Liver (tissue), 8 donors: ENCODE measurements at regions not wholly inside any gene's neighbourhood (a gene's known extent, or its start where the extent isn't known, plus 50 kb on each side); places are given as distances from the start of the nearest gene placed in this dataset.

Source experiments
- DNase-seq: peaks from one replicate; pipeline ENCODE4 v3.0.0-alpha.2; 2017; ENCODE audit warnings: low spot score
- H3K27ac ChIP-seq, 2 donors: one replicate each; pipeline ENCODE4 v1.7.0; 2013; ENCODE audit warnings: inconsistent platforms in 2 of 2, low read length in 2 of 2, control low read depth in 1 of 2, low read depth in 1 of 2, mild to moderate bottlenecking in 1 of 2
- H3K27me3 ChIP-seq, 4 donors: one replicate each; pipeline versions ENCODE4 v1.6.1 to v1.7.0; 2013; ENCODE audit warnings: low read length in 3 of 4, inconsistent platforms in 1 of 4, mild to moderate bottlenecking in 1 of 4, moderate library complexity in 1 of 4; ENCODE audit not compliant: control insufficient read depth in 4 of 4, insufficient read depth in 4 of 4
- H3K36me3 ChIP-seq, 4 donors: one replicate each; pipeline versions ENCODE4 v1.6.1 to v1.7.0; 2013; ENCODE audit warnings: low read length in 3 of 4, mild to moderate bottlenecking in 3 of 4, low read depth in 1 of 4, moderate library complexity in 1 of 4; ENCODE audit not compliant: control insufficient read depth in 4 of 4, insufficient read depth in 3 of 4
- H3K4me1 ChIP-seq, 4 donors: one replicate each; pipeline versions ENCODE4 v1.6.1 to v1.7.0; 2013; ENCODE audit warnings: low read length in 3 of 4, mild to moderate bottlenecking in 3 of 4, moderate library complexity in 1 of 4; ENCODE audit not compliant: control insufficient read depth in 4 of 4, insufficient read depth in 4 of 4
- H3K4me3 ChIP-seq, 3 donors: one replicate each; pipeline versions ENCODE4 v1.6.1 to v1.7.0; 2013; ENCODE audit warnings: low read length in 3 of 3, control low read depth in 1 of 3, low read depth in 1 of 3, mild to moderate bottlenecking in 1 of 3
- H3K9ac ChIP-seq, 2 donors: one replicate each; pipeline ENCODE4 v1.7.0; 2013; ENCODE audit warnings: low read length in 2 of 2, mild to moderate bottlenecking in 2 of 2, moderate library complexity in 2 of 2, control low read depth in 1 of 2, low read depth in 1 of 2
- H3K9me3 ChIP-seq, 4 donors: one replicate each; pipeline versions ENCODE4 v1.6.1 to v1.7.0; 2013; ENCODE audit warnings: low read length in 3 of 4; ENCODE audit not compliant: control insufficient read depth in 4 of 4
- CTCF ChIP-seq: fragments of 150-350 bp; IDR thresholded peaks from 2 replicates; pipeline ENCODE4 v1.5.1; 2017; ENCODE audit warnings: improper control_type of control experiment, low read depth, low read length; ENCODE audit not compliant: missing input control
- EGR1 ChIP-seq, 2 donors: IDR thresholded peaks; 2 replicates each; pipeline ENCODE4 v1.6.1; 2016 to 2018; ENCODE audit warnings: antibody characterized with exemption in 2 of 2, low read depth in 2 of 2
- FOXA1 ChIP-seq: IDR thresholded peaks from 2 replicates; pipeline ENCODE4 v1.6.1; 2016; ENCODE audit warnings: antibody characterized with exemption
- FOXA2 ChIP-seq: IDR thresholded peaks from 2 replicates; pipeline ENCODE4 v1.6.1; 2016; ENCODE audit warnings: antibody characterized with exemption
- HNF4A ChIP-seq, 2 donors: conservative IDR thresholded peaks; 2 replicates each; pipeline ENCODE4 v1.6.1; 2016; ENCODE audit warnings: antibody characterized with exemption in 2 of 2, mild to moderate bottlenecking in 2 of 2
- HNF4G ChIP-seq: IDR thresholded peaks from 2 replicates; pipeline ENCODE4 v1.6.1; 2016; ENCODE audit warnings: antibody characterized with exemption
- JUND ChIP-seq, 2 donors: IDR thresholded peaks; 2 replicates each; pipeline ENCODE4 v1.6.1; 2016; ENCODE audit warnings: antibody characterized with exemption in 2 of 2
- NR2F2 ChIP-seq: IDR thresholded peaks from 2 replicates; pipeline ENCODE4 v1.6.1; 2016; ENCODE audit warnings: antibody characterized with exemption
- REST ChIP-seq: IDR thresholded peaks from 2 replicates; pipeline ENCODE4 v1.6.1; 2016; ENCODE audit warnings: antibody characterized with exemption, mild to moderate bottlenecking
- RXRA ChIP-seq, 2 donors: IDR thresholded peaks; 2 replicates each; pipeline ENCODE4 v1.6.1; 2017 to 2018; ENCODE audit warnings: antibody characterized with exemption in 2 of 2, mild to moderate bottlenecking in 1 of 2
- SP1 ChIP-seq: IDR thresholded peaks from 2 replicates; pipeline ENCODE4 v1.6.1; 2018; ENCODE audit warnings: antibody characterized with exemption, mild to moderate bottlenecking
- YY1 ChIP-seq: IDR thresholded peaks from 2 replicates; pipeline ENCODE4 v1.6.1; 2016; ENCODE audit warnings: antibody characterized with exemption, mild to moderate bottlenecking
- WGBS: extraction: QIAGEN DNeasy Blood & Tissue Kit; methylation state at CpG from one replicate; pipeline ENCODE4 v1.1.7; 2013; 5-methylcytosine and 5-hydroxymethylcytosine counted together
- donor health status: healthy.
- donor health status: healthy.
- donor health status: healthy.
- donor health status: healthy.
- donor health status: healthy.

GRCh38 chr3:3629911-3630310 lies 169.3 kb upstream of the LRRN1 start:
- TF ChIP-seq JUND (IDR thresholded peaks at IDR 0.05) (no peak), HNF4G (no peak), RXRA (IDR thresholded peaks at IDR 0.05) (no peak), REST (no peak), FOXA1 (no peak), EGR1 (IDR thresholded peaks at IDR 0.05; ENCODE audit: low read depth in 2 of 2) (no peak)
- H3K27ac ChIP-seq, result no peak overlapping the region
- H3K4me1 ChIP-seq, result no peaks in the 10 kb centered on the region
- DNase-seq, result no peak
- H3K9ac ChIP-seq, result no peak overlapping the region
- no peaks in the 10 kb centered on the region for H3K9me3 ChIP-seq
- H3K27me3 ChIP-seq, result no peaks in the 10 kb centered on the region
- no peak overlapping the region for H3K4me3 ChIP-seq
- H3K36me3 ChIP-seq, result no peaks in the 10 kb centered on the region

GRCh38 chr3:3628676-3629328 lies 170.4 kb upstream of the LRRN1 start:
- Histone ChIP-seq H3K27me3 (no peaks in the 10 kb centered on the region), H3K9ac (no peak overlapping the region), H3K36me3 (no peaks in the 10 kb centered on the region), H3K4me3 (no peak overlapping the region), H3K27ac (no peak overlapping the region), H3K9me3 (peaks cover 0 to 2% (median 0%) of the 10 kb centered on the region in 4 donors), H3K4me1 (no peaks in the 10 kb centered on the region)
- DNase-seq, result no peak
- TF ChIP-seq SP1 (no peak), YY1 (no peak), HNF4A (conservative IDR thresholded peaks at IDR 0.05) (no peak), NR2F2 (no peak), RXRA (IDR thresholded peaks at IDR 0.05) (no peak), CTCF (no peak), HNF4G (no peak), FOXA2 (no peak)
- 75% methylated on average over 3 of the region's 3 CpGs for WGBS

GRCh38 chr3:3627114-3627513 lies 172.1 kb upstream of the LRRN1 start:
- H3K36me3 ChIP-seq, result no peaks in the 10 kb centered on the region
- no peak for DNase-seq
- H3K9ac ChIP-seq, result no peak overlapping the region
- H3K4me1 ChIP-seq, result no peaks in the 10 kb centered on the region
- no peak for TF ChIP-seq CTCF
- TF ChIP-seq EGR1 (IDR thresholded peaks at IDR 0.05; ENCODE audit: low read depth in 2 of 2), result no peak
- TF ChIP-seq FOXA2, result no peak
- no peak for TF ChIP-seq HNF4G
- TF ChIP-seq YY1, result no peak
- TF ChIP-seq FOXA1, result no peak
- no peak for TF ChIP-seq SP1
- no peak for TF ChIP-seq HNF4A (conservative IDR thresholded peaks at IDR 0.05)
- WGBS, result 81% methylated on average over 3 of the region's 3 CpGs
- no peak overlapping the region for H3K4me3 ChIP-seq
- H3K27ac ChIP-seq, result no peak overlapping the region
- H3K9me3 ChIP-seq, result peaks cover 2 to 5% (median 5%) of the 10 kb centered on the region in 4 donors
- no peaks in the 10 kb centered on the region for H3K27me3 ChIP-seq
